HFF-Myc (cell line): ENCODE measurements at regions not wholly inside any gene's neighbourhood (a gene's known extent, or its start where the extent isn't known, plus 50 kb on each side); places are given as distances from the start of the nearest gene placed in this dataset.

Experiments used
- DNase-seq: peaks from one replicate; pipeline ENCODE4 v3.0.0-alpha.2; 2011; ENCODE audit warnings: low read depth; ENCODE audit errors: extremely low read depth
- H3K4me3 ChIP-seq: replicated peaks from 2 replicates; pipeline ENCODE4 v1.5.1; 2011; ENCODE audit warnings: low read depth, mild to moderate bottlenecking, control low read depth, low read length
- CTCF ChIP-seq: IDR thresholded peaks from 2 replicates; pipeline ENCODE4 v1.5.1; 2012; ENCODE audit warnings: mild to moderate bottlenecking, low read depth, low read length, control low read depth; ENCODE audit errors: missing control alignments

- DNase-seq: no peak
- TF ChIP-seq CTCF: no peak
- H3K4me3 ChIP-seq: no peak overlapping the region
Measured at GRCh38 chr5:17361331-17361730, 136.7 kb upstream of the TAF11L2 start.

- TF ChIP-seq CTCF: no peak
Measured at GRCh38 chr5:17364987-17365810, 132.8 kb upstream of the TAF11L2 start.

GRCh38 chr5:17365811-17366138 is 132.3 kb upstream of the TAF11L2 start:
- no peak for DNase-seq
- H3K4me3 ChIP-seq: no peak overlapping the region
- no peak for TF ChIP-seq CTCF

More at GRCh38 chr5:17364987-17365810, 132.8 kb upstream of the TAF11L2 start:
- H3K4me3 ChIP-seq: no peak overlapping the region
- DNase-seq: no peak

- H3K4me3 ChIP-seq: no peak overlapping the region
- DNase-seq: no peak
- TF ChIP-seq CTCF: no peak
Measured at GRCh38 chr5:17367256-17367840, 130.7 kb upstream of the TAF11L2 start.

GRCh38 chr5:17370651-17371050 is 127.4 kb upstream of the TAF11L2 start:
- TF ChIP-seq CTCF: no peak
- H3K4me3 ChIP-seq: no peak overlapping the region
- DNase-seq: no peak

GRCh38 chr5:17373406-17373805 is 124.6 kb upstream of the TAF11L2 start:
- no peak overlapping the region for H3K4me3 ChIP-seq
- DNase-seq: no peak
- no peak for TF ChIP-seq CTCF
